Left lobe of liver (tissue), 2 donors: ENCODE measurements at regions not wholly inside any gene's neighbourhood (a gene's known extent, or its start where the extent isn't known, plus 50 kb on each side); places are given as distances from the start of the nearest gene placed in this dataset.
"Not testable (repeated sequence)": the region's sequence is repeated elsewhere in the genome, so short reads cannot be mapped to it uniquely, and the experiment has no call there.

ENCODE experiments used
- ATAC-seq: fragments of 200-7000 bp; cut with Tn5 transposase; one replicate; pipeline ENCODE4 v1.9.1; 2020; ENCODE audit warnings: mild to moderate bottlenecking, moderate library complexity
- DNase-seq: peaks from one replicate; pipeline ENCODE4 v3.0.0-alpha.2; 2020; ENCODE audit warnings: low spot score
- donor health status: DM: no; HTN: no; CAD: no; lungs with moderate emphysema.
- donor health status: DM: no; HTN: yes; CAD: no.

DNA sequence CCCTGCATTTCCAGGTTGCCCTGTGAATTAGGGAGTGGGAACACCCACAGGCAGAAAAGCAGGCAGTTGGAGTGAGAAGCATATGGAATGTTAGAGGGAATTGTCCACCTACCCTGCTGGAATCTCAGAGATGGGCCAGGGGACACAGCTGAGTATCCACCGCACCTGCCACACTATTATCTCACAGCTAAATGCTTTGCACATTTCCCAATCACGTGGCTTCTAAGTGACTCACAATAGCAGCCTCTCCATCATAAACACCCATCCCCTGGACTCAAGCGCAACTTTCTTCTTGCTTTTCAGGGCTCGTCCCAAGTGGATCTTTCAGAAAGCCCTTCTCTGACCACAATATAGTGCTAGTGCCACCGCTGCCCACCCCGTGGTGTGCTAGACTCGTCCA lies 389.0 kb upstream of the LMCD1 start:
- DNase-seq: no peak
- ATAC-seq: no peak

DNA sequence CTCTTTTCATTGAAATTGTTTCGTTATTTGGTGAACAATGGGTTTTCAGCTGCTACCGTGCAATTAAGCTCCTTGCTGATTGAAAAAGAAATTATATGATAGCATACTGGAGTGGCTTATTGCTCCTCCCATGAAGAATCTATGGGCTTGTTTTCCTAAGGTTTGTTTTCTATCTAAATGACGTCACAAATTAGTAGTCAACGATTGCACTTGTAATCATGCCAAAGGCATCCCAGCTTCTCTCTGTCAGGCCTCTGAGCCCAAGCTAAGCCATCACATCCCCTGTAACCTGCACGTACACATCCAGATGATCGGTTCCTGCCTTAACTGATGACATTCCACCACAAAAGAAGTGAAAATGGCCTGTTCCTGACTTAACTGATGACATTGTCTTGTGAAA lies 388.0 kb upstream of the LMCD1 start:
- DNase-seq: no peak
- no peak for ATAC-seq

DNA sequence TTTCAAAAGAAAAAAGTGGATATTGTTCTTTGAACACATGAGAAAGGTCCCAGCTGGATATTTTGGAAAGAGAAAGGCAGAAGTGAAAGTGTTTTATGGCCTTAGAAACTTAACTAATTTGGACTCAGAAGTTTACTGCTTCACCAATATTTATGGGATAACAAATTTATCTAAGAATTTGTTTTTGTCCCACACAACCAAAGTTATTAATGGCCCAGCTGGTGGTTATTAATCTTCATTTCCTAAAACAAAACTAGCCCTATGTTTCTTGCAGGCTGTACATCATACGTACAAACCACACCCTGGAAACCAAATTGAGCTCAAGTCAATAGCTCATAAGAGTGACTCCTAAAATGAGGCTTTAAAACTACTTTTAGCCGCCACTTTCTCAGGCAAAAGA lies 372.9 kb upstream of the LMCD1 start:
- no peak for ATAC-seq
- no peak for DNase-seq

DNA sequence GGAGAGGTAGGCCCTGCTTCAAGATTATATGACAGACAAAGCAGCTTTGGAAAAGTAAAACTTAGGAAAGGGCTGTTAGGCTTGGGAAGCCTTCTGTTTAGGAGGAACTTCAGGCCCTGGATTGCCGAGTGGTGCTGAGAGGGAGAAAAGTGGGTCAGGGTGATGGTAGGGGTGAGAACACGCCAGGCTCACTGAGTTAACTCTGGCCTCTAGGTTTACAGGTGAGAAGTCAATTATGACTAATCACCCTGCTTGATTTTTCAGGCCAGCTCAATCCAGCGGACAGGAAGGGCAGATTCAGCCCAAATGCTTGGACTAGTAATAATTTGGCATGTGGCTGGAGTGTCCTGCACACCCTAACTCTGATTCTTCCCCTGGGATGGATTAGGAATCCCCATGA lies 365.1 kb upstream of the LMCD1 start:
- ATAC-seq (no peak), DNase-seq (no peak)

DNA sequence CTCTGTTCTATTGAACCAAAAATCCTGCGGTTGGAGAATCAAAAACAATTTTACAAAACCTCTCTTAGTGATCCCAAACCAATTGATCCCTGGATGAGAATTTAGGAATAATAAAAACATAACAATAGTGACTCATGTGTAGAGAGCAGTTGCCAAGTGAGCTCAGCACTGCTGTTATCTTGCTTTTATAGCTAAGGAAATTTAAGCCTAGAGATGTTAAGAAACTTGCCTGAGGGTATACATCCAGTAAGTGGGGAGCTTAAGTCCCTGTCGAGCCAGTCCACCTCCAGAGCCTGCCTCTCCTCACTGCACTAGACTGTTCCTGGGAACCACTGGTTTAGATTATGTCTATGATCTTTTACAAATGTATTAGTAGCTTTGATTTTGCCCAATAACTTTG lies 358.4 kb upstream of the LMCD1 start:
- no peak for ATAC-seq

DNA sequence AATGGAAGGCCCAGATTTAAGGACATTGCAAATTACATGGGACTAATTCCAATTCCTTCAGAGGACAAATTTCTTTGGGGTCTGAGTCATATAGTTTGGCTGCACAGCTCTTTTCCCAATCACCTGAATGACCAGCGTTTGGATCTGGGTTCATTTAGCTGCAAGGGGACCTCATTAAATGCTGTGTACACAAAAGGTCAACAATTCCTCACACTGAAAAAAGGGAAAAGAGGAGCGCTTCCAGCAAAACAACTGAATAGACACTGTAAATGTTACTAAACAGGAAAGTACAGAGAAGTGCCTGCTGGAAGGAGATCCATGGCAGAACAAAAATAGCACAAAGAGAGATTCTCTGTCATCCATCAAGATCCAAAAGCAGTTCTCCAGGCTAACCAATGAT lies 356.0 kb upstream of the LMCD1 start:
- DNase-seq: no peak
- no peak for ATAC-seq

More for the DNA sequence above, 358.4 kb upstream of the LMCD1 start:
- no peak for DNase-seq

DNA sequence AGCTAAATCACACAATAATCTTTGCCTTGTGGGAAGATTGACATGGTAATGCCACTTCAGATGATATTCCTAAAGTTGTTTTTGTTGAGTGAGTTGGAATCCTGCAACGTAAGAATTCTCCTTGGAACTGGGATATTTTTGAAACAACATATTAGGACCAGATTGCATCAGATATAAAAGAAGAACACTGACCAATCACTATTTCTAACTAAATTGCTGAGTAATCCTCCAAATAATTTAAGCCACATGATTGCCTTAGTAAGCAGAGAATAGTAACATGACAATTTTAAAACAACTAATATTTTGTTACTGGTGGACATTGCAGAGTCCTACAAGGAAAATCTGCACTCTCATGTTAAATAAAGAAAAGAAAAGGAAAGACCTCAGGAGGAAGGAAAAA lies 353.9 kb upstream of the LMCD1 start:
- DNase-seq (no peak), ATAC-seq (no peak)

DNA sequence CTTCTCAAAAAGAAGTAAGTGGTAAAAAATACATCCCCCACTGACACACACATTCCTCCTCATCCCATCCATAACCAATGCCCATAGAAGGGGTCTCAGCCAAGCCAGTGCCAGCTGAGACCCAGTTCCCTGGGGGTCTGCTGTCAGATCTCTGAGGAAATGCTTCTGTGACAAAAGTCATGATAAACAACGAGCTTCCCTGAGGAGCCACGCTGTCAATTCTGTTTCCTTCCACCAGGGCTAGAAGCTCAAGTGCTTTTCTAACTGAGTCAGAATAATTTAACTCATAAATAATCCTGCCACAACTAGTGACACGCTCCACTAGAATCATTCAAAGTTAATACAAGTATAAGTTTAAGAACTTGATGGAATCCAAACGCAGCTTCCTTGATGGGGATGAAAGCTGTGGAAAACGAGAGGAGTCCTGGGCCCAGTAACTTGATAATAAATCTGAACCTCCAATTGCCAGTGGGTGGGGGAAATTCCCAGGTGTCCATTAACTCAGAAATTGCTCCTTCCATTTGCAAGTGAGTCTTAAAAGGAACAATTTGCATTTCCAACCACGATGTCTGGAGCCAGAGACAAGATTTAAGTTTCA lies 348.7 kb upstream of the LMCD1 start:
- ATAC-seq (no peak), DNase-seq (no peak)

DNA sequence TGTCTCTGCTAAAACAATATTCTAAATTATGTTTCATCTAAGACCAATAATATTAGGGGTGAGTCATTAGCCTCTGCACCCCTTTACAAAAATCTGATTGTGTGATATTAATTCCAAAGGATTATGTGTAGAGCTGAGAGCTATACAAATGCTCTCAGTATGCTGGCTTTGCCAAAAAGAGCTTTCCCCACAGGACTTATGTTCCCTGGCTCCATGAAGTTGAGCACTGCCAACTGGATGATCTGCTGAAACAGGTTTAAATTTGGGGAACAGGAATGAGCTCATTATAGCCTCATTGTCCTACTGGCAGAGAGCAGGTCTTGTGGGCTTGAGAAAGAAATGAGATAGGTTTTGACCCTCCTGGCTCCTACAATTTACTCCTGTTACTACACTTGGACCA lies 347.8 kb upstream of the LMCD1 start:
- DNase-seq (no peak), ATAC-seq (no peak)

DNA sequence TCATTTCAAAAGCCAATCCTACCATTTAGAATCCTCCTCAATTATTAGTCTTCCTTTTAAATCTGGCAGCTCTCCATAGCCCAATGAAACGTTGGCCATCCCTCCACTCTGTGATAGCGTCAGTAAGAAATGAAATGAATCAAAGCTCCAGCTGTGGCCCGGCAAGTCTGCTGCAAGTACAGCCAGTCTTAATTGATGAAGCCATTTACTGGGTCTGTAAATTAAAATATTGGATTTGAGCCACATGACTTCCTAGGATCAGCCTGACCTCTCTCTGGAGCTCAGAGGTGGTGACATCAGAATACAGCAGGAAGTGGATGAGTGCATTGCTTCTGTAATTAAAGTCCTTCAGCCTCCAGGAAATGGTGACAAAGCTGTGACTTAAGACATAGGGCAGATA lies 347.0 kb upstream of the LMCD1 start:
- DNase-seq (no peak), ATAC-seq (no peak)

DNA sequence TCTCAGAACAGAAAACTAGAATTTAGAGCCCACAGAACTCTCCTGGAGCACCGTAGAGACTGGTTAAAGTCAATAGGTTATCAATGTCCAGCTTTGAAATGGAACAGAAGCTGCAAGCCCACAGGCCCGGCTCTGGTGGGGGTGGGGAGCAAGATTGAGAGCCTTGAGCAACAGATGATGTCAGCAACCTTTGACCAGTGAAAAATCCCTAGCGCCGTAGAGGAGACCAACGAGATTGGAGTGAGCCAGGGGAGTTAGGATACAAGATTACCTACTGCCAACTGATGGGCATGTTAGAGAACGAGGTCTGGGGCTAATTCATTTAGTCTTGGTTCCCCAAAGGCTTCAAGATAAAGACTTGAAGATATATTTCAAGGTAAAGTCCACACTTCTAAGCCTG lies 345.5 kb upstream of the LMCD1 start:
- ATAC-seq: no peak
- DNase-seq: no peak

DNA sequence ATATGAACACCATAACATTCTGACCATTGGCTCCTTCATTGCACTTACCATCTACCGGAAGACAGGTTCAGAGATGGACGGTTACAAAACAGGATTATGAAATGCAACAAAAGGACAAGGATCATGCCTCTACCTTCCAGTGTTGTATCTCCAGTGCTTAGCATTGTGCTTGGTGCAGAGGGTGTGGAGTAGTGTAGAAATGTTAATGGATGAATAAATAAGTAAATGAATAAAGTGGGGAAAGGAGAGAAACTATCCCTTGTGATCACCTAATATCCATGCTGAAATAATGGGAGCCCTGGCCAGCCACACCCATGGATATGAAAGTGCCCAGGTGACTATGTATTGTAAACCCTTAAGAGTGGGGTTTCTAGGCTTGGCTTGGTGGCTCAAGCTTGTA lies 344.8 kb upstream of the LMCD1 start:
- ATAC-seq: no peak
- DNase-seq: no peak

DNA sequence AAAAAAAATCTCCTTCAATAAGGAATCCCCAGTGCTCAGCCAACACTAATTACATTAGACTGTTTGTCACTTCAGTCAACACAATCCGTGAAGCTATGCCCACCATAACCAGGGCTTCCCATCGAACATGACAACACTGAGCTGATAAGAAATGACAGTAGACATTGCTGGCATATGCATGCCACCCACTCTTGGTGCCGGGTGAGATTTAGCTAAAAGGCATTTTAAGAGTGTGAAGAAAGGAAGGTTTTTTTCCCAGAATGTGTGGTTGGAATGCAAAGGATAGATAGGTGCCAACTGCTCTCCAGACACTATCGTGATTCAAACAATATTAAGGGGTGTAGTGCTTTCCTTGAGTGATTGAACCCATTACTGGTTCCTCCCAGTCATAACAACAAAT lies 344.0 kb upstream of the LMCD1 start:
- no peak for DNase-seq
- no peak for ATAC-seq

DNA sequence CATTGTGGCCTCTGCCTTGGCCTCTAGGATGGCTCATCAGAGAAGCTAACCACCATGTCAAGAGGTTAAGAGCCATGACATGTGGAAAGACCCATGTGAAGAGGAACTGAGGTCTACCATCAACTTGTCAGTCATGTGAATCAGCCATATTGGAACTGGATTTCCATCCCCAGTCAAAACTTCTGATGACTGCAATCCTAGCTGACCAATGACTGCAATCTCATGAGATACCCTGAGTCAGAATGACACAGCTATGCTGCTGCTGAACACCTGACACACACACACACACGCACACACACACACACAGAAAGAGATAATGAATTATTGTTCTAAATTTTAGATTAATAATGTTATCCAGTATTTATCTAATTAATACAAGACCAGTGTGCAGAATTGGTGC lies 337.5 kb upstream of the LMCD1 start:
- no peak for DNase-seq
- ATAC-seq: no peak

DNA sequence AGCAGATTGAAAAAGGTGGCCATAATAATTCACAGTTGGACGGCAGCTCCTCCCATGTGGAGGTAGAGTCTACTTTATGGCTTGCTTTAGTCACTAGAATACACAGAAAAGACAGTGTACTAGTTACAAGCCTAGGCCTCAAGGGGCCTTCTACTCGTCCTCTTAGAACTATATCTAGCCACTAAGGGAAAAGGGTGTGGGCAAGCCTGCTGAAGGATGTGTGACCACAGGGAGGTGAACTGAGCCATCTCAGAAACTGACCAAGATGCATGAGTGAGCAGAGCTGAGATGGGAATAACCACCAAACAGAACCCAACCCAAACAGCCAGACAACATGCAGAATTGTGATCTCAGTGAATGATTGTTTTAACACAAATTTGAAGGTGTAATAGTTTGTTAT lies 335.6 kb upstream of the LMCD1 start:
- DNase-seq (no peak), ATAC-seq (no peak)

DNA sequence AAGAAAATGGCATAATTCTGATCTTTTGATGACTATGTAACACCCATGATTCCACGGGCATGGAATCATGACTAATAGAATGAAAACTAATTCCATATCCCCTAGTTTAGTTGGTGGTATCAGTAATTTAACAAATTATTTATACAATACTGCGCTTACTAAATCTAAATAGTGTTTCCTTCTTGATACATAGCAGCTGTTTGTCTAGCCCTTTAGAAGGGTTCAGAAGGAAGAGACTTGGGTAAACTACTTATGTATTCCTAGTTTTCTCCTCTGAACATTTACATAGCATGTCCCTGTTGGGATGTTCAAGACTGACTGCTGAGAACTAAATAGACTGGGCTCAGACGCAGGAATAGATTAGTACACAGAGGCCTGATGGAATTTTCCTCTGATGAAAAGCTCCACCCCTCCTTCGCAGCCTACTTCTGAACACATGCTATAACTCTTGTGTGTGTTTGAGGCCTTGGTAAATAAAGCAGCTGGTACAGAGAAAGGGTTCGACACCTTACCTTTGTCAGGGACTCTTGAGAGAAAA lies 330.6 kb upstream of the LMCD1 start:
- DNase-seq: no peak
- ATAC-seq: no peak

DNA sequence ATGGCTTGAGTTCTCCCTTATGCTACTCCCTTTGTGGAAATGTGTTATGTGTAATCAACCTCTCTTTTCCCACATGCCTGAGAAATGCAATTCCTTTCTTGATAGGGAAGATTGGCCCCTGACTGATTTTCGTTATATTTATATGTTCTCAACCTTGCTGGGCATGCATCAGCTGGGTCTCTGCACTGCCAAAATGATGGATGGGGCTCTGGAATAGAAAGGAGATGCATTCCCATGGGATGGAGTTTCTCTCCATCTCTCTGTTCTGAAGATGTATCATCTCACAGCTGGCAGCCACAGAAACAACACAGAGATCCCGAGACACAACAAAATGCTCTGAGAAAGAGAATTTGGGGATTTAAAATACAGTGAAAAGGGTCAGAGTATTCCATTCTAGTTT lies 327.7 kb upstream of the LMCD1 start:
- ATAC-seq: no peak
- DNase-seq: no peak

DNA sequence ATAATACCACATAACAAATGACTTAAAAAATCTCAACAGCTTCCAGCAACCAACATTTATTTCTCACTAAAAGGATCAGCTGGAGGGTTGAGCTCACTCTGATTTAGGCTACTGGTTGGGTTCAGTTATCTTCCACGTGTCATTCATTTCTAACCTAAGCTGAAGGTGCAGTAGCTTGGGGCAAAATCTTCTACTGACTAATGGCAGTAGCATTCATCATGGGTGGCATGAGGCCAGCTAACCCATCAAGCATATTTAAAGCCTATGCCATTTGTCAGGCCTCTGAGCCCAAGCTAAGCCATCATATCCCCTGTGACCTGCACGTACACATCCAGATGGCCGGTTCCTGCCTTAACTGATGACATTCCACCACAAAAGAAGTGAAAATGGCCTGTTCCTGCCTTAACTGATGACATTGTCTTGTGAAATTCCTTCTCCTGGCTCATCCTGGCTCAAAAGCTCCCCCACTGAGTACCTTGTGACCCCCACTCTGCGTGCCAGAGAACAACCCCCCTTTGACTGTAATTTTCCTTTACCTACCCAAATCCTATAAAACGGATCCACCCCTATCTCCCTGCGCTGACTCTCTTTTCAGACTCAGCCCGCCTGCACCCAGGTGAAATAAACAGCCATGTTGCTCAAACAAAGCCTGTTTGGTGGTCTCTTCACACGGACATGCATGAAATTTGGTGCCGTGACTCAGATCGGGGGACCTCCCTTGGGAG lies 324.7 kb upstream of the LMCD1 start:
- not testable (repeated sequence) for DNase-seq, ATAC-seq

DNA sequence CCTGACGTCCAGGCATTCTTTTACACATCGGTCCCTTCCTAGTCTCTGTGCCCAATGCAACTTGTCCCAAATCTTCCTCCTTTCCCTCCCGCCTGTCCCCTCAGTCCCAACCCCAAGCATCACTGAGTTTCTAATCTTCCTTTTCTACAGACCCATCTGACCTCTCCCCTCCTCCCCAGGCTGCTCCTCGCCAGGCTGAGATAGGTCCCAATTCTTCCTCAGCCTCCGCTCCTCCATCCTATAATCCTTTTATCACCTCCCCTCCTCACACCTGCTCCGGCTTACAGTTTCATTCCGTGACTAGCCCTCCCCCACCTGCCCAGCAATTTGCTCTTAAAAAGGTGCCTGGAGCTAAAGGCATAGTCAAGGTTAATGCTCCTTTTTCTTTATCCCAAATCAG lies 323.1 kb upstream of the LMCD1 start:
- ATAC-seq, DNase-seq: not testable (repeated sequence)

DNA sequence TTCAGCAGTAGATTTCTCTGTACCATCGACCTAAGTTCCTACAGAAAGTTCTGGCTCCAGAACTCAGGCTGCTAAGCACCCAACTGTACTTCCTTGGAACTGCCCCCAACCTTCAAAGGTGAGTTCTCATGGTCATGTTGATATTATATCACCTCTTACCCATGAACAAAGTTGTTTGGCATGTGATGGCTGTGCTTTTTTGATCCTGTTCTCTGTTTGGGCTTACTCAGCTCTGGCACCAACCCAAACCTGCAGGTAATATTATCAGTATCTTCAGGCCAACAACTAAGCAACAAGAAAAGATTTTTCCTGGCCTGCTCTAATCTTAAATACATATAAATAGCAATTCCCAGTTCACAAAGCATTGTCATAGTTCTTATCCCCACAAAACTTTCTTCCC lies 318.7 kb upstream of the LMCD1 start:
- DNase-seq: no peak
- ATAC-seq: no peak

DNA sequence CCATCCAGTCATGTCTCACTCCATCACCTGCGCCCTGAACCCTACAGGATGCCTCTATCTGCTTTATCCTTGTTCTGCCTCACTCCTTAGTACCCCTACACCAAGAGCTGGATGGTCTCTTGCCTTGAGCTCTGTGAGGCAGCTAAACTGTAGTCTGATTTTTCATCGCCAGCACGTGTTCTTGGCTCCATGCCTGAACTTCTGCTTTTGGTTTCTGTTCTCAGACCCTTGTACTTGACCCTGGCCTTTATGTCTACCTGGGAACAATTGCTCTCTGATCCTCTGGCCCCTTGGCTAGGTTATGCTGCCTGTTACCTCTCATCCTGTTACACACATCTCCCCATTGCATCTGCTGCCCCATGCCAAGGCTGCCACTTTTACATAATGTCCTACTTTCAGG lies 318.0 kb upstream of the LMCD1 start:
- ATAC-seq (peak; percentile 74), DNase-seq (peak; percentile 47)

DNA sequence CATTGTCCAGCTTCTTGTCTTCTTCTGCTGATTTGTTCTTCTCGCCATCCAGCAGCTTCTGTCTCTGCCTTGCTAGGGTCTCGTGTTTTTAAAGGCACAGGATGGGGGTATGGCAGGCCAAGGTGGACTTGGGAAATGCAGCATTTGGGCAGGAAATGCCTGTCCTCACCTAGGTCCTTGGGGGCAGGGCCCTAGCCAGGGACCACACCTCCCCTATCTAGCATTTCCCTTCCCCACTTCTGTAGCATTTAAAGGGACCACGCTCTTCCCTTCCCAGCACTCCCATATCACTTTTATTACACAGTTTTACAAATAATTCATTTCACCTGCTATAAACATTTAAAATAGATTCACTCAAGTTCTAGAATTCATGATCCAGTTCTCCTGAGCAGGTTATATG lies 315.4 kb upstream of the LMCD1 start:
- DNase-seq: no peak
- no peak for ATAC-seq

DNA sequence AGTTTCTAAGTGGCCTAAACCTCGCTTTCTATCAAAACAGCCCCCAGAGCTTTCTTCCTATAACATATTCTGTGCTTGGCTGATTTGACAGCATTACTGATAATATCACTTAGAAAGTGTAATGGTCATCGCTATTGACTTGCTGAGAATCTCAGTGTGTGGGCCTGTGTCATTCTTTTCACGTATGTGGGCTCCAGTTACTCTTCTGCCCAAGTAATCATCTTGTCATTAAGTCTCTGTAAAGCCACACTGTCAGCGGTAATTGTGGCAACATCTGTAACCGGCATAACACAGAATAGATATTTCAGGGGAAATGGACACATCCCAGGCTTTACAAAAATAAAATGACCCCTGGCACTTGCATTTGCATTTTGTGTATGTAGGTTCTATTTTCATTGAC lies 313.6 kb upstream of the LMCD1 start:
- DNase-seq (no peak), ATAC-seq (no peak)
